Kidney (tissue), 13 donors: ENCODE measurements at regions not wholly inside any gene's neighbourhood (a gene's known extent, or its start where the extent isn't known, plus 50 kb on each side); places are given as distances from the start of the nearest gene placed in this dataset.

Experiments used
- DNase-seq, 5 donors: peaks; one replicate each; pipeline ENCODE4 v3.0.0-alpha.2; 2013 to 2020
- FAIRE-seq: peaks from 2 replicates; lab custom pipeline; 2012; peaks lifted over from hg19 to GRCh38; lab: Jason Lieb, UNC
- H3K27ac ChIP-seq, 2 donors: one replicate each; pipeline ENCODE4 v1.7.0; 2013; ENCODE audit warnings: low read depth in 2 of 2, low read length in 2 of 2, inconsistent platforms in 1 of 2
- H3K27me3 ChIP-seq: one replicate; pipeline ENCODE4 v1.7.1; 2013; ENCODE audit warnings: low read length, inconsistent platforms; ENCODE audit not compliant: control insufficient read depth, insufficient read depth
- H3K36me3 ChIP-seq, 3 donors: one replicate each; pipeline versions ENCODE4 v1.7.0 to v1.7.1; 2013; ENCODE audit warnings: low read length in 3 of 3, control low read depth in 1 of 3, inconsistent platforms in 1 of 3; ENCODE audit not compliant: insufficient read depth in 3 of 3, control insufficient read depth in 2 of 3
- H3K4me1 ChIP-seq, 3 donors: one replicate each; pipeline versions ENCODE4 v1.7.0 to v1.7.1; 2013; ENCODE audit warnings: low read length in 3 of 3, inconsistent platforms in 1 of 3, low read depth in 1 of 3; ENCODE audit not compliant: control insufficient read depth in 2 of 3, insufficient read depth in 2 of 3
- H3K4me3 ChIP-seq, 3 donors: one replicate each; pipeline versions ENCODE4 v1.7.0 to v1.8.1; 2013; ENCODE audit warnings: low read length in 3 of 3, control low read depth in 1 of 3, inconsistent platforms in 1 of 3
- H3K9ac ChIP-seq, 3 donors: one replicate each; pipeline versions ENCODE4 v1.7.0 to v1.7.1; 2013; ENCODE audit warnings: low read length in 3 of 3, control low read depth in 1 of 3, inconsistent platforms in 1 of 3
- H3K9me3 ChIP-seq, 3 donors: one replicate each; pipeline versions ENCODE4 v1.7.0 to v1.7.1; 2013; ENCODE audit warnings: low read length in 3 of 3, control low read depth in 1 of 3, inconsistent platforms in 1 of 3; ENCODE audit not compliant: control insufficient read depth in 2 of 3, insufficient read depth in 1 of 3
- CTCF ChIP-seq: IDR thresholded peaks from 3 replicates; pipeline ENCODE4 v1.5.1; 2012; ENCODE audit warnings: mild to moderate bottlenecking, moderate library complexity, borderline replicate concordance; ENCODE audit not compliant: insufficient read depth; ENCODE audit errors: extremely low read depth
- intact Hi-C: fragments of 100-400 bp; cut with DNase I; formaldehyde crosslinking; loops from one replicate; pipeline ENCODE4 v1.11.1; 2022
- donor health status: control.
- donor health status: control.
- donor health status: control.
- donor health status: control.
- donor health status: control.
- donor health status: DM: yes; HTN: yes; CAD: no.
- donor health status: Normal renal cell carcinoma (clear cell type).

DNA sequence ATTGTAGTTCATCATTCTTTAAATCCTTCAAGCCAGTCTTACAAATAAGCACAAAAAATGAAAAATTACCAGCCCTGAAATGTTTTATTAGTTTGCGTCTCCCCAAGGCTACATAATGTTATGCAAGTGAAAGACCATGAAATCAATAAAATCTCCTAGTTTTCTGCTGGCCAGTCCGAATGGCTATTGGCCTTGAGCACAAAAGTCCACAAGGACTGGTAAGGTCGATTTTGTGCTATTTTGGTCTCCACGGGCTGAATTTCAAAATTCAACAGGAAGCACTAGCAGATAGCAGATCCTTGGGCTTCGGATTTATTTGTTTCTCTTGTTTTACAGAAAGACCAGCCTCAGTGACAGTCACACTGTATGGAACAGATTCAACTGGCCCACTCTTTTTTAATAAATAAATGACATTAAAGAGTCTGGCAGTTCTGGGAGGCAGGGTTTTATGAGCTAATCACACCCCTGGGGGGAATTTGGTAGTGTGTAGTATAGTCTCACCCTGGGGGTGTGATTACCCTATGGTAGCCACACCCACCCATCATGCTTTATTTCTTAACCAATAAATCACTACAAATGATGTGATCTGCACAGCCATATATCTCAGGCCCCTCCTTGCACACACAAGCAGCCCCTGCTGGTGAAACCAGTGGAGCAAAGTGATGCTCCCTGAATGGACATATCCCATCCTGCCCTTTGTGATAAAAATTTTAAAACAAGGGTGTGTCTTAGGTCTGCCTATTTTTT is 51.1 kb upstream of the TMEM33 start:
- FAIRE-seq (no peak), DNase-seq (peak in 1 of 5 donors; percentile 49)
- no peaks in the 10 kb centered on the region for H3K36me3 ChIP-seq
- no peak for TF ChIP-seq CTCF
- H3K9me3 ChIP-seq, result no peaks in the 10 kb centered on the region
- H3K4me1 ChIP-seq, result peaks cover 0 to 17% (median 0%) of the 10 kb centered on the region in 3 donors
- intact Hi-C loops, result loop anchor here (10.0 kb wide), 2 partner anchors 189 to 599 kb away; no protein-coding TSS in a partner anchor
- no peak overlapping the region for H3K27ac ChIP-seq
- H3K4me3 ChIP-seq, result no peak overlapping the region
- peaks cover 32% of the 10 kb centered on the region for H3K27me3 ChIP-seq
- H3K9ac ChIP-seq, result no peak overlapping the region

DNA sequence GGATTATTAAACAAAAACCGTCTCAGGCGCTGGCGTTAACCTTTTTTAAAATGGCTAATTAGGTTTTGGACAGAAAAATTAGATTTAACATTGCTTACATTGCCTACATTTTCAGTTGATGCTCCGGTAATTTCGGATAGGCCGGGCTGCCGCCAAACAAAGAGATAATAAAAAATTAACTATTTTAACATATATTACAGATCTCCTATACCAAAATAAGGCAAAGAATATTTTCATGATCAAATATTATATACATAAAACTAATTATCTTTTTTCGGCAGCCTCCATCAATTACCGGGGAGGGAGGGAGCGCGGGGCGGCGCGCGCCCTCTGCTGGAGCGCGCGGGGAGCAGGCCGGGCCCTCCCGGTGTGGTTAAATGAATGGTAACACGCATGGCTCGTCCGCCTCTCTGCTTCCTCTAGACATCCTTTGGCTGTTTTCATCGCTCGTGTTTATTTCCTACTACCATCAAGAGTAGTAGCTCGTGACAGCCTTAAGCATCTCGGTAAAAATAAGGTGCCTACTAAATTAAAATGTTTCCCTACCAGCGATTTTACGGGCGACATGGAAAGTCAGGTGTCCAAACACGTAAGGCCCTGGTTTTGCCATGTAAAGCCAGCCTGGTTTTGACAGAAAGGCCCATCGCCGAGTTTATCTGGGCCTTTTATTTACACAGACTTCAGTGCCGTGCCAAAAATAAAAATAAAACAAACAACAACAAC is 52.4 kb upstream of the TMEM33 start:
- DNase-seq, result peak in 4 of 5 donors; percentile 42 to 66 (median 60)
- Histone ChIP-seq H3K27ac (no peak overlapping the region), H3K4me1 (peaks cover 0 to 17% (median 0%) of the 10 kb centered on the region in 3 donors), H3K27me3 (peaks cover 38% of the 10 kb centered on the region), H3K9me3 (no peaks in the 10 kb centered on the region), H3K9ac (no peak overlapping the region), H3K4me3 (peak overlapping the region in 2 of 3 donors; percentile 39 to 52), H3K36me3 (no peaks in the 10 kb centered on the region)
- peak; percentile 75 for TF ChIP-seq CTCF
- intact Hi-C loops, result loop anchor here (10.0 kb wide), 2 partner anchors 188 to 598 kb away; no protein-coding TSS in a partner anchor
- FAIRE-seq, result no peak

DNA sequence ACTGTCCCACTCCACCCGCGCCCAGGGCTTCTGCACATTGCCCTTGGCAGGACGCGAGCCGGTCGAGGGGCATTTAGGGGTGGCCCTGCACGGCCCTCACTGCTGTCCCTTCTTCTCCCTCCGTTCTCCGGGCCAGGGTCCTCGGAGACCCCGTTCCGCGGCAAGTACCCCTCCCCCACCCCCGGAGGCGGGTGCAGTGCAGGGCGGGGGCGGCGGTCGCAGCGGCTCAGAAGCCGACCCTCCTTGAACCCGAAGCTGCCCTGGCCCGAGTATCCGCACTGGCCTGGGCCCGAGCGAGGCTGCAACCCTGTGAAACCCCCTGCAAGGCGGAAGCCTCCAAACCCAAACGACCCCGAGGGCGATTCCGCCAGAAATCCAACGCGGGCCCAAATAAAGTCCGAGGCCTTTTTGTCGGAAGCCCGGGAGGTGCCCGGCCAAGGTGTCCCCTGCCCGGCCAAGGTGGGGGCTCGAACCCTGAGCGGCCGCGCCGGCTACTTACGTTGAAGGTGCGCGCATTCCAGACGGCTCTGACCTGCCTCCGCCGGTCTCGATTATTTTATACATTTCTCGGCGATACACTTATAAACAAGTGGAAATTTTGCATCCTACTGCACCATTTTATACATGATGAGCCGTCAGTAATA is 53.1 kb upstream of the TMEM33 start:
- Histone ChIP-seq H3K4me1 (peaks cover 0 to 17% (median 0%) of the 10 kb centered on the region in 3 donors), H3K27ac (no peak overlapping the region), H3K9me3 (no peaks in the 10 kb centered on the region), H3K27me3 (peaks cover 45% of the 10 kb centered on the region), H3K36me3 (no peaks in the 10 kb centered on the region), H3K9ac (no peak overlapping the region), H3K4me3 (peak overlapping the region in 2 of 3 donors; percentile 39 to 52)
- no peak for TF ChIP-seq CTCF
- intact Hi-C loops, result loop anchor here (10.0 kb wide), 2 partner anchors 187 to 597 kb away; no protein-coding TSS in a partner anchor
- peak in 2 of 5 donors; percentile 23 to 62 for DNase-seq
- FAIRE-seq, result no peak
